GM18507 (cell line): ENCODE measurements at regions not wholly inside any gene's neighbourhood (a gene's known extent, or its start where the extent isn't known, plus 50 kb on each side); places are given as distances from the start of the nearest gene placed in this dataset.

Experiments
- DNase-seq: peaks from one replicate; pipeline ENCODE4 v3.0.0; 2011; ENCODE audit warnings: low read depth; ENCODE audit not compliant: insufficient read length; ENCODE audit errors: extremely low spot score
- FAIRE-seq: peaks from 2 replicates; lab custom pipeline; 2011; peaks lifted over from hg19 to GRCh38; lab: Jason Lieb, UNC

GRCh38 chr19:30620354-30620753 lies 248.2 kb downstream of the ZNF536 start:
- DNase-seq = no peak

GRCh38 chr19:30609656-30610270 lies 237.6 kb downstream of the ZNF536 start:
- FAIRE-seq (no peak), DNase-seq (no peak)

More at GRCh38 chr19:30620354-30620753, 248.2 kb downstream of the ZNF536 start:
- no peak for FAIRE-seq

- no peak for FAIRE-seq
- DNase-seq = no peak
Measured at GRCh38 chr19:30608471-30608870, 236.3 kb downstream of the ZNF536 start.
